ENCODE measurements at regions not wholly inside any gene's neighbourhood (a gene's known extent, or its start where the extent isn't known, plus 50 kb on each side); places are given as distances from the start of the nearest gene placed in this dataset.

DNA sequence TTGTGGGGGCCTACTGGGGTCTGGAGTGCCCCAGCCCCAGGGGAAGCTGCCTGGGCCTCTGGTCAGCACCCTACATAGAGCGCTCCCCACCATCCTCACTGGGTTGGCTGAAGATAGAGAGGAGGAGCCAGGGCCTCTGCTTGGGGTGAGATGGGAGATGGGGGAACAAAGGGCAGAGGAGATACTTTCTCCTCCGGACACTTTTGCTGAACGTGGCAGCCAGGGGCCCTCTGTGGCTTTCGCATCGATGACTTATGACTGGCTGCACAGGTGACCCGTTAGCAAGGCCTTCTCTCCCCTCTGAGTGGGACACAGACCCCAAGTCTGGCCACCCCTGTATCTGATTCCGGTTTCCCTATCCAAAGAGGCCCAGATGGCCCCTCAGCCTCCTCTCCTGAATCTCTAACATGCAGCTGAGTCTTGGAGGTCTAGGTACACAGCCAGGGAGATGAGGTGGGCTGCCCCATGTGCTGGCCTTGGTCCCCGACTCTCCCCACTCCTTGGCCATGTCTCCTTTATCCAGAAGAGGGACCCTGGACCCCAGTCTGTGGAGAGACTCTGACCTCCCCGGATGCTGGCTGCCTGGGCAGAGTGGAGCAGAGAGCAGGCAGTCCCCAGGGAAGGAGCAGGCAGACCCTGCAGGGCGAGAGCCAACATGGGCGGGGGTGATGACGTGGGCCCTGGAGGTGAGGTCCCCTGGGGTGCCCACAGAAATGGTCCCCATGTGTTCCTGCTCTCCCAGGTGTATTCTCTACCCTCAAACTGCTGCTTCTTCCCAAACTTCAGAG is 59.3 kb upstream of the NECTIN1 start:
- no peaks in the 10 kb centered on the region for H3K36me3 ChIP-seq
- no peaks in the 10 kb centered on the region for H3K27me3 ChIP-seq
- intact Hi-C loops (cut with DNase I), result no loop called here
- H3K4me1 ChIP-seq, result no peaks in the 10 kb centered on the region
- no peak for DNase-seq (ENCODE audit: extremely low spot score in 2 of 2)
- no peak for TF ChIP-seq POLR2AphosphoS5 (IDR thresholded peaks at IDR 0.05; ENCODE audit: insufficient read depth in 1 of 2, low read depth in 1 of 2)
- no peak for TF ChIP-seq POLR2A (IDR thresholded peaks at IDR 0.05)
- TF ChIP-seq CTCF (IDR thresholded peaks at IDR 0.05), result no peak
- no peak overlapping the region for H3K4me3 ChIP-seq
- no peaks in the 10 kb centered on the region for H3K9me3 ChIP-seq
- no peak overlapping the region for H3K27ac ChIP-seq

- H3K27ac ChIP-seq, result no peak overlapping the region
- H3K4me1 ChIP-seq, result no peaks in the 10 kb centered on the region
- no peaks in the 10 kb centered on the region for H3K9me3 ChIP-seq
- intact Hi-C loops (cut with DNase I), result no loop called here
- no peak for DNase-seq (ENCODE audit: extremely low spot score in 2 of 2)
- no peaks in the 10 kb centered on the region for H3K27me3 ChIP-seq
- H3K36me3 ChIP-seq, result no peaks in the 10 kb centered on the region
- no peak for TF ChIP-seq POLR2A (IDR thresholded peaks at IDR 0.05)
- no peak for TF ChIP-seq CTCF (IDR thresholded peaks at IDR 0.05)
- no peak for TF ChIP-seq POLR2AphosphoS5 (IDR thresholded peaks at IDR 0.05; ENCODE audit: insufficient read depth in 1 of 2, low read depth in 1 of 2)
- no peak overlapping the region for H3K4me3 ChIP-seq
Observed at GRCh38 chr11:119787074-119787461, 58.1 kb upstream of the NECTIN1 start.

GRCh38 chr11:119786431-119787073 is 57.6 kb upstream of the NECTIN1 start:
- intact Hi-C loops (cut with DNase I), result no loop called here
- DNase-seq (ENCODE audit: extremely low spot score in 2 of 2), result no peak
- no peak for TF ChIP-seq POLR2A (IDR thresholded peaks at IDR 0.05)
- no peak for TF ChIP-seq POLR2AphosphoS5 (IDR thresholded peaks at IDR 0.05; ENCODE audit: insufficient read depth in 1 of 2, low read depth in 1 of 2)
- no peak for TF ChIP-seq CTCF (IDR thresholded peaks at IDR 0.05)

GRCh38 chr11:119785131-119785530 is 56.1 kb upstream of the NECTIN1 start:
- Histone ChIP-seq H3K4me3 (no peak overlapping the region), H3K36me3 (no peaks in the 10 kb centered on the region), H3K9me3 (no peaks in the 10 kb centered on the region), H3K27me3 (no peaks in the 10 kb centered on the region), H3K4me1 (no peaks in the 10 kb centered on the region), H3K27ac (no peak overlapping the region)
- no peak for DNase-seq (ENCODE audit: extremely low spot score in 2 of 2)
- TF ChIP-seq POLR2A (IDR thresholded peaks at IDR 0.05) (no peak), CTCF (IDR thresholded peaks at IDR 0.05) (no peak), POLR2AphosphoS5 (IDR thresholded peaks at IDR 0.05; ENCODE audit: insufficient read depth in 1 of 2, low read depth in 1 of 2) (no peak)
- intact Hi-C loops (cut with DNase I), result no loop called here

More at GRCh38 chr11:119786431-119787073, 57.6 kb upstream of the NECTIN1 start:
- Histone ChIP-seq H3K4me3 (no peak overlapping the region), H3K9me3 (no peaks in the 10 kb centered on the region), H3K27ac (no peak overlapping the region), H3K27me3 (no peaks in the 10 kb centered on the region), H3K36me3 (no peaks in the 10 kb centered on the region), H3K4me1 (no peaks in the 10 kb centered on the region)

DNA sequence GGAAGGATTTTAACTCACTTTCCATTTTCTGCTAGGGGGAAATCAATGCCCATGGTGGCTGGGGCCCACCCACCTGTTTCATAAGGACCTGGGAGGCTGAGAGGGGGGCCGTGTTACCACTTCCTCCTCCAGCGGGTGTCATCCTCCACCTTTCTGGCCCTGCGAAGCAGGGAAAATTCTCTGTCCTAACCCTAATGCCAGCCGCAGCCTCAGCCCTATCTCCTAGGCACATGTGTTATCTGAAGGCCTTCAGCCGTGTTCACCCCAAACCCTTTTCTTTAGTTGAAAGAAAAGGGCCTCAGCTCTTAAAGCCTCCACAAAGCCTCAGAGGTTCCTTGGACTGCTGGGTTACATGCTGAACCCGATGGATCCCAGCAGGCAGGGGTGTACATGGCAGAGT is 55.4 kb upstream of the NECTIN1 start:
- no peaks in the 10 kb centered on the region for H3K27me3 ChIP-seq
- H3K9me3 ChIP-seq, result no peaks in the 10 kb centered on the region
- no peaks in the 10 kb centered on the region for H3K36me3 ChIP-seq
- no peak overlapping the region for H3K27ac ChIP-seq
- no peaks in the 10 kb centered on the region for H3K4me1 ChIP-seq
- TF ChIP-seq POLR2AphosphoS5 (IDR thresholded peaks at IDR 0.05; ENCODE audit: insufficient read depth in 1 of 2, low read depth in 1 of 2) (no peak), POLR2A (IDR thresholded peaks at IDR 0.05) (no peak), CTCF (IDR thresholded peaks at IDR 0.05) (no peak)
- DNase-seq (ENCODE audit: extremely low spot score in 2 of 2), result no peak
- H3K4me3 ChIP-seq, result no peak overlapping the region
- intact Hi-C loops (cut with DNase I), result no loop called here
